EL (cell line): ENCODE measurements at regions not wholly inside any gene's neighbourhood (a gene's known extent, or its start where the extent isn't known, plus 50 kb on each side); places are given as distances from the start of the nearest gene placed in this dataset.

ENCODE experiments used
- DNase-seq: peaks from one replicate; pipeline ENCODE4 v3.0.0-alpha.2; 2016

DNA sequence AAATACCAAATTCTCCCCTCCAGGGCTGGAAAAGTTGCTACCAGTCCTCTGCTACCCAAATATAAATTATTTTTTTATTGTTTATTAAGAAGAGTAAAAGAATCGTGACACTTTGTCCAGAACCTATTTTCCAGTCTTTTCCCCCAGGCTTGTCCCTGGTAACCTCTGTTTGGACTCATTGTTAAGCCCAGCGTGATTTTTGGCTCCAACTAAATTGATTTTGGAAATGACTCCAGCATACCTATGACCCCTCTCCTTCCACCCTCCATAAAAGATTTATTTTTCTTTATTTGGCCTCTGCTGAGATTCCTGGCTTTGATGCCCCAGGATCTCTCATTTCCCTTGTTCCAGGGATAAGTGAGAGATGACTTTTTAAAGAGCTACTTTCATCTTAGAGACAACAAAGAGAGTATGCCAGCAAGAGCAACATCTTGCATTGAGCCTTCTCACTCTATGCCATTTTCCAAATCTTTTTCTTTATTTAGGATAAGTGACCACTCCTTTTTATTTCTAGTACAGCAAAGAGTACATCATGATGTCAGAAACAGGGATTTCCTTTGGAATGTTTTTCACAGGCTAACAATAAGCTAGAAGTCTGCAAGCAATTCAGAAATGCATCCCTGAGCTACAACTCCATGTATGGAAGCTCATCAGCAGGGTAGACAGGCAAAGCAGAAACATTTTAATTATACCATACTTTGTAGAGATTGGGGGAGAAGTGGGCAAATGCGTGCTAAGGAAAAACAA, 75.8 kb downstream of the DAD1 start:
- no peak for DNase-seq

DNA sequence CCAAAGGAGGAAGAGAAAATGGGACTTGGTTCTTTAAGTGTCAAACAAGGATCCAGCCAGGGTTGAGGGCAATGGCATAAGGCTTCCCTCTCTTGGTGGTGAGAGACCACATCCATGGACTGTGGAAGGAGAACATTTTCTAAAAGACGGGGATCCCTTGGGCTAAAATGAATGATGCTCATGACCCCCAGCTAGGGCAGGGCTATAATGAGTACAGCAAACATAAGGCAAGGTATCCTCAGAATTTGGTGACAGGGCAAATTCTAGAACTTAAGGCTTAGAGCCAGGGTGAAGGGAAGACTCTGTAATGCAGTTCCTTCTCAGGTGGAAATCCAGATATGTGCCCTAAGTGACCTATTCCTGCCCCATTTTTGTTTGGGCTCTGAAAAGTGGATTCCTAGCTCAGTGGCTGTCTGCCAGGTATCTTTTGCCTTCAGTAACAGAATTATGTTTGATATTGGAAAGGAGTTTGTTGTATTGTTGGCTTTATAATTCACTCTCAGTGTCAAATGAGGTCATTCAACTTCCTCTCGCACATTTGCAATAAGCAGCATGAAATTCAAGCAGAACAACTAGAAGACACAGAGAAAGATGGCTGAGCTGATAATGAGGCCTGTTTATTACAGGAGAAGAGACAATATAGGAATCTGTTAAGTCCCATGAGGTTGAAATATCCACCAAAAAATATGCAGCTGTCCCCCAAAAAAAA, 76.8 kb downstream of the DAD1 start:
- no peak for DNase-seq

- DNase-seq = peak; percentile 53
These were observed 78.4 kb downstream of the DAD1 start for GRCh38 chr14:22510527-22511110.

- no peak for DNase-seq
These were observed 79.2 kb downstream of the DAD1 start for GRCh38 chr14:22509751-22510300.

DNA sequence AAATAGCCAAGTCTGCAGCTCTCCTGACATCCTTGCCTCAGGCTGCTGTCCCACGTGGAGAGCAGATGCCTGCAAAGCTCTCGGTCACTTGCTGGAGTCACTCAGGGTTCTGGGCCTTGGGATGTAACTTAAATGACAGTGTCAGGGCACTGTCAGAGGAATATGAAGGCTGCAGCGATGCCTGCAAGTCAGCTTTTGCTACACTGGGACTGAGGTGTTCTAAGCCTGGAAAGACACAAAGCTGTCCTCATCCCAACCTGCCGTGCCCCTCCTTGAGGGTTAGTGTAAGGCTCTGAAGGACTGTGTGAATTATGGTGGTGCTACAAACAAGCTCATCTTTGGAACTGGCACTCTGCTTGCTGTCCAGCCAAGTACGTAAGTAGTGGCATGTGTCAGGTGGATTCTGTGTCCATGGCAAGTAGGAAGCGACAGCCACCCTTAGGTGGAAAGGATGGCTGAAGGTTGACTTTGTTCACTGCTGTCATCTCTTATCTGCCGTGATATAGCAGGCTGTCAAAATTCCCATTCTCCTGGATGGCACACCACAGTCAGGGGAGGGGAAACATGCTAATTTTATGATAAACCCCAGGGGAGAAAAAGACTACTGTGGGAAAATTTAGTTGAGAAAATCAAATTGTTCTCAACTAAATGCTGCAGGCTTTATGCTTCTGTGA, 79.9 kb downstream of the DAD1 start:
- DNase-seq = no peak

GRCh38 chr14:22508662-22509035, 80.4 kb downstream of the DAD1 start:
- DNase-seq = no peak

DNA sequence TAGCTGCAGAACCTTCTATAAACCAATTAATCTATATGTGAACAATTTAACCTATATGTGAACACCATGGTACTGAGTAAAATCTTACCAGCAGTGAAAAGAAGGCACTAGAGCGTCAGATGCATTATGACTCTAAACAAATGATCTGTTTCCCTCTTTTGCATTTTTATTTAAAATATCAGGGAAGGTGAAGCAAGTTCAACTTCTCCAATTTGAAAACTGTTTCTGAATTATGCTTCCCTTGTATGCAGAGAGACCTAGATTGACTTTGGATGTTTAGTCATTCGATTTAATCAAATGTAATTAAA, 80.9 kb downstream of the DAD1 start:
- DNase-seq = no peak

DNA sequence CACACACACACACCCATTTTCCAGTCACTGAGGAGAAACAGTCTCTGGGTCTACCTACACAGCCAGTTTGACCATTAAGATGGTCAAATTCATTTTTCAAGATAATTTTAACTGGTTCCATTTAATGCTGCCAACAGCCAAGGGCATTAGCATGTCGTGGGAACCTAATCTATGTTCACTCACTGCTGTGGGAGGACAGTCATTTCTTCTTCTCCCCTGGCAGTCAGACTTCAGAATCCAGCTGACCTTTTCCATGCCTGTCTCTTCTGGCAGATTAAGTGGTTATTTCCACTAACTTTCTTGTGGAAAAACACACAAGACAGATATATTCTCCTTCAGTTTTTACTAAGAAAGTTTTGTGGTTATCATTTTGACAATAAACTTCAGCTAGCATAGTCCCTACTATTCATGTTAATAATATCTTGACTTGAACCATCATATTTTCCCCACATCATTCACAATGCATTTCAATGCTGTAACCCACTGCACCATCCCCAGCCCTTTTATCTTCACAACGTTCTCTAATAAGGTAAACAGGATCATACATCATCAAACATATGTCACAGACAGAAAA, 82.2 kb downstream of the DAD1 start:
- no peak for DNase-seq

DNA sequence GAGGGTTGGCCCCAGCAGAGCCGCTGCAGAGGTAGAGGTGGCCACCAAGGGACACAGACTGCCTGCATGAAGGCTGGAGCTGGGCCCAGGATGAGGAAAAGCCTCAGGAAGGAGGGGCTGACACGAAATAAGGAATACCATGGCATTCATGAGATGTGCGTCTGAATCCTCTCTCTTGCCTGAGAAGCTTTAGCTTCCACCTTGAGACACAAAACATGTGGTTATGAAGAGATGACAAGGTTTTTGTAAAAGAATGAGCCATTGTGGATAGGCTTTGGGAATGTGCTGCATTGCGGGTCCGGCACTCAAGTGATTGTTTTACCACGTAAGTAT, 82.7 kb downstream of the DAD1 start:
- no peak for DNase-seq

- peak; percentile 3 for DNase-seq
These were observed 83.2 kb downstream of the DAD1 start for GRCh38 chr14:22505697-22506377.

DNA sequence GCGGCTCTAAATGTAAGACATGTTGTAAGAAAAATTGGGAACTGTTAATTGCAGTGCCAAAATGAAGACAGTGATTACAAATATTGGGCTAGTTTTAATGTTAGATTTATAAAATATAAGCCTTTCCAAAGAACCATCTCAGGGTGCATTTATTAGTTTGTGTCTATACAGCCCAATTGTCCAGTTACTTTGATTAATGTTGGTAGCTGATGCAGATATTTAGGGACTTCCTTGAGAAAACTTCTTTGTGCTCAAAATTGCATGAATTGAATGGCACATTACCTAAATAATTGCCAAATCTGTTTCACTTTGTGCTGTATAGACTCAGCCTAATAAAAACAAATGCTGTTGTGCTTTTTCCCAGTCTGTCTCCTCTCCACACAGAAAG, 83.7 kb downstream of the DAD1 start:
- DNase-seq = no peak

GRCh38 chr14:22502551-22502950, 86.5 kb downstream of the DAD1 start:
- DNase-seq = no peak

DNA sequence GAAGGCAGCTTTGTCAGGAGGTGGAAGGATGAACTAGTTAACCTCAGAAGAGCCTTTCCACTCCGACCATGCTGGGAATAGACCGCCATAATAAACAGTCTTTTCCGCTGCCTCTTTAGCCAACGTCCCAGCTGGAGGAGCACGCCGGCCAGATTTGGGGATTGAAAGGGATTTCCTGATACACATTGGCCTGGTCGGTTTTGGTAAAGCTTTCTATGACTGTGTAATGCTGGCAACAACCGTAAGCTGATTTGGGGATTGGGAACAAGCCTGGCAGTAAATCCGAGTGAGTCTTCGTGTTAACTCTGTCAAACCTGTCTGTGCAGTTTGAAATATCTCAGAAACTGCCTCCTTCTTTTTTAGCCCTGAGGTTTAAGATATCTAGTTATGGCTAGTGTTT, 87.0 kb downstream of the DAD1 start:
- DNase-seq = no peak

- DNase-seq = no peak
These were observed 87.9 kb downstream of the DAD1 start for GRCh38 chr14:22500954-22501726.

GRCh38 chr14:22500525-22500924, 88.5 kb downstream of the DAD1 start:
- no peak for DNase-seq

DNA sequence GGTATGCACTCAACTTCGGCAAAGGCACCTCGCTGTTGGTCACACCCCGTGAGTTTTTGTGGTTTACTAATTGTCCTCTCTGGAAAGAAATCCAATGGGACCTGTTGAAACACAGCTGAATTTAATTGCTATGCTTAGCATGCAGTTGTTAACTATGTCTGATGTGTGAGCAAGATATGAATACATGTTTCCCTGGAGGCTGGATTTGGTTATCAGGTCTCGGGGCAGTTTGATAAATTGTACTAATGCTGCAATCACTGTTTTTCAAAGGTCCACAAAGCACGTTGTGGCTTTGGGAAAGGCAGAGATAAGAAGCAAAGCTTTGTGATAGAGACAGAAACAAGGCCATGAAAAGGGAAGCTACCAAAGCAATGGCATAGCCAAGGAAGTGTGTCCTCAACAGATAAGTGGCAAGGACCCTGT, 91.3 kb downstream of the DAD1 start:
- DNase-seq = no peak

- no peak for DNase-seq
These were observed 91.9 kb downstream of the DAD1 start for GRCh38 chr14:22497144-22497423.

DNA sequence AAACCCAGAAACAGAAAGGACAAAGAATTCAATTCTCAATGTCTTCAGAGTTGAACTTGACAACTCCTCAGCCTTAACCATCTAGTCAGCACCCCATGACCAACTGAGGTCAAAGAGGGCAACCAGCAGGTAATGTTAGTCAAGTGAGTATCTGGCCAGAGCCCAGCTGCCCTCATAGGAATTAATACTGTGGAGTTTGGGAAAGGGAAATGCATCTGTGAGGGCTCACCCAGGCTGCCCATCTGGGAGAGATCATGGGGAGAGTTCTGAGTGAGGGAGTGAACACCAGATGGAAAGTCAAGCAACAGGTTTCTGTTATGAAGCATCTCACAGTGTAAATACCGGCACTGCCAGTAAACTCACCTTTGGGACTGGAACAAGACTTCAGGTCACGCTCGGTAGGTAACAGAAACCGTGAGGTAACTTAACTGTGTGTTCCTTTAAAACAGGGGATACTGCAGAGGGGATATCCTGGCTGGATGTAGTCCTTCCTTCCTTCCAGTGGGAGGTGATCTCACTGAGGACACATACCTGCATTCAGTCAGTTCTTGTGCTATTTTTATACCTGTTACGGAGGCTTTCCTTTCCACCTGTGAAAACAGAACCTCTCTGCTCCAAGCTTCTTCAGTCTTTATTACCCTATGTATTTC, 94.4 kb downstream of the DAD1 start:
- no peak for DNase-seq

- no peak for DNase-seq
These were observed 95.3 kb downstream of the DAD1 start for GRCh38 chr14:22493753-22494152.

DNA sequence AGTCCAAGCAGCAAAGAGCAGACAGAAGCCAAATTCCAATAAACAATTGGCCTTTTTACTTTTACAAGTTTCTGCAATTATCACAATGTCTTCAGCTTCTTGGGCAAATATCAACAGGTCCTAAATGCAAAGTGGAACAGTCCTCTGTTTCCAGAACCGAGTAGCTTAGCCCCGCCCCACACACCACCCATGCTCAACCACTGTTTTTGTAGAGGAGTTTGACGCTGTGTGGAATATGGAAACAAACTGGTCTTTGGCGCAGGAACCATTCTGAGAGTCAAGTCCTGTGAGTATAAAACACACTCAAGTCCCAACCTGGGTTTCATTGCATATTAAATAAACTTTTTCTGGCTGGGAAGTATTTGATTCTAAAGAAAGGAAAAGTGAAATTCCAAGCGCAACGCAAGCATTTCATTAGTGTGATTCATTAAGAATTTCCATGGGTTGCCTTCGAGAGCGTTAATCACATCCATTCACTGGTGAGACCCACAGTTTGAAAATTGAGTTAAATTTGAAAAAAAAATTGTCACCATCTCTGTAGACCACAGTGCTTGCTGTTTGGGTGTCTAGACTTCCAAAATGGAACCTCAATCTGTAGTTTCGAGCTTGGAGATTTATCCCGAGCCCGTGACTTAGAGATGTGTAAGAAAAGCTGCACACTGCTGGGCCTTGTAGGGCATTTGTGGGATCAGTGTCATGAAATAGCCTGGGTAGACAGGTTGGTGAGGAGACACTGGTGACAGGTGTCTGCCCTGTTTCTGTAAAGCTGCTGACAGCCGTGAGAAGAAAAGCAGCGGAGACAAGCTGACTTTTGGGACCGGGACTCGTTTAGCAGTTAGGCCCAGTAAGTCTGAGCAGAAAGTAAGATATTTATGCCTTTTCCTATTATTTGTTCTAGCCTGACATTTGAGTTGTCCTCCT, 96.1 kb downstream of the DAD1 start:
- no peak for DNase-seq
